GM23338 (cell line): ENCODE measurements at regions not wholly inside any gene's neighbourhood (a gene's known extent, or its start where the extent isn't known, plus 50 kb on each side); places are given as distances from the start of the nearest gene placed in this dataset.

Source experiments
- CREB1 ChIP-seq: fragments of 250-450 bp; sonication (Bioruptor Pico); IDR thresholded peaks from 2 replicates; pipeline ENCODE4 v1.5.0; 2020; ENCODE audit warnings: low read depth, mild to moderate bottlenecking, moderate library complexity
- EZH2 ChIP-seq: fragments of 200-600 bp; sonication (generic); IDR thresholded peaks from one replicate; pipeline ENCODE4 v1.8.0; 2017; ENCODE audit warnings: antibody characterized with exemption, mild to moderate bottlenecking, low read depth; ENCODE audit not compliant: unreplicated experiment
- EZH2phosphoT487 ChIP-seq: fragments of 200-600 bp; sonication (generic); IDR thresholded peaks from one replicate; pipeline ENCODE4 v1.8.1; 2018; ENCODE audit warnings: antibody characterized with exemption; ENCODE audit not compliant: unreplicated experiment
- POLR2AphosphoS5 ChIP-seq: IDR thresholded peaks from 2 replicates; pipeline ENCODE4 v1.6.1; 2016; ENCODE audit warnings: antibody characterized with exemption, low read depth
- TF ChIP-seq, protein P1 (sequence below), 2 experiments: fragments of 200-600 bp in 1 of 2; sonication (generic) in 1 of 2; conservative IDR thresholded peaks; 2 replicates each; pipeline versions ENCODE4 v1.5.1 to v1.6.1; 2016 to 2017; ENCODE audit warnings: antibody characterized with exemption in 2 of 2, low read depth in 2 of 2, mild to moderate bottlenecking in 2 of 2, moderate library complexity in 1 of 2
- TF ChIP-seq, protein P2 (sequence below): IDR thresholded peaks from one replicate; pipeline ENCODE4 v1.6.1; 2018; ENCODE audit warnings: antibody characterized with exemption; ENCODE audit not compliant: unreplicated experiment

DNA sequence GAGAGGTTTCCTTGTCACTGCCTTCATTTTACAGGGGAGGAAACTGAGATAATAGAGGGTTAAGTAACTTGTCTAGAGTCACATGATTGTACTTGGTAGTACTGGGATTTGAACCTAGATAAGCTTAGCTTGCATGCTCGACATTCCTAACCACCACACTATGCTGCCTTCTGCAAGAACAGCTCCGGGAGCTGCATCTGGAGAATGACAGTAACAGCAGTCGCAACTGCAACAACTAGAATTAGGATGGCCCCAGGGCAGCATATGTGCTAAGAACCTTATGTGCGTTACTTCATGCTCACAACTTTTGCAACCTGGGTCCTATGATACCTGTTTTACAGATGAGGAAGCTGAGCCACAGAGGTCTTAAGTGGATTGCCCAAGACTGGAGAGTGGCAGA is 89.5 kb upstream of the LCORL start:
- TF ChIP-seq, protein P1, sequence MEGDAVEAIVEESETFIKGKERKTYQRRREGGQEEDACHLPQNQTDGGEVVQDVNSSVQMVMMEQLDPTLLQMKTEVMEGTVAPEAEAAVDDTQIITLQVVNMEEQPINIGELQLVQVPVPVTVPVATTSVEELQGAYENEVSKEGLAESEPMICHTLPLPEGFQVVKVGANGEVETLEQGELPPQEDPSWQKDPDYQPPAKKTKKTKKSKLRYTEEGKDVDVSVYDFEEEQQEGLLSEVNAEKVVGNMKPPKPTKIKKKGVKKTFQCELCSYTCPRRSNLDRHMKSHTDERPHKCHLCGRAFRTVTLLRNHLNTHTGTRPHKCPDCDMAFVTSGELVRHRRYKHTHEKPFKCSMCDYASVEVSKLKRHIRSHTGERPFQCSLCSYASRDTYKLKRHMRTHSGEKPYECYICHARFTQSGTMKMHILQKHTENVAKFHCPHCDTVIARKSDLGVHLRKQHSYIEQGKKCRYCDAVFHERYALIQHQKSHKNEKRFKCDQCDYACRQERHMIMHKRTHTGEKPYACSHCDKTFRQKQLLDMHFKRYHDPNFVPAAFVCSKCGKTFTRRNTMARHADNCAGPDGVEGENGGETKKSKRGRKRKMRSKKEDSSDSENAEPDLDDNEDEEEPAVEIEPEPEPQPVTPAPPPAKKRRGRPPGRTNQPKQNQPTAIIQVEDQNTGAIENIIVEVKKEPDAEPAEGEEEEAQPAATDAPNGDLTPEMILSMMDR (conservative IDR thresholded peaks at IDR 0.05; ENCODE audit: low read depth in 2 of 2) = no peak
- TF ChIP-seq POLR2AphosphoS5 (no peak), CREB1 (no peak), EZH2phosphoT487 (no peak), EZH2 (no peak)
- TF ChIP-seq, protein P2, sequence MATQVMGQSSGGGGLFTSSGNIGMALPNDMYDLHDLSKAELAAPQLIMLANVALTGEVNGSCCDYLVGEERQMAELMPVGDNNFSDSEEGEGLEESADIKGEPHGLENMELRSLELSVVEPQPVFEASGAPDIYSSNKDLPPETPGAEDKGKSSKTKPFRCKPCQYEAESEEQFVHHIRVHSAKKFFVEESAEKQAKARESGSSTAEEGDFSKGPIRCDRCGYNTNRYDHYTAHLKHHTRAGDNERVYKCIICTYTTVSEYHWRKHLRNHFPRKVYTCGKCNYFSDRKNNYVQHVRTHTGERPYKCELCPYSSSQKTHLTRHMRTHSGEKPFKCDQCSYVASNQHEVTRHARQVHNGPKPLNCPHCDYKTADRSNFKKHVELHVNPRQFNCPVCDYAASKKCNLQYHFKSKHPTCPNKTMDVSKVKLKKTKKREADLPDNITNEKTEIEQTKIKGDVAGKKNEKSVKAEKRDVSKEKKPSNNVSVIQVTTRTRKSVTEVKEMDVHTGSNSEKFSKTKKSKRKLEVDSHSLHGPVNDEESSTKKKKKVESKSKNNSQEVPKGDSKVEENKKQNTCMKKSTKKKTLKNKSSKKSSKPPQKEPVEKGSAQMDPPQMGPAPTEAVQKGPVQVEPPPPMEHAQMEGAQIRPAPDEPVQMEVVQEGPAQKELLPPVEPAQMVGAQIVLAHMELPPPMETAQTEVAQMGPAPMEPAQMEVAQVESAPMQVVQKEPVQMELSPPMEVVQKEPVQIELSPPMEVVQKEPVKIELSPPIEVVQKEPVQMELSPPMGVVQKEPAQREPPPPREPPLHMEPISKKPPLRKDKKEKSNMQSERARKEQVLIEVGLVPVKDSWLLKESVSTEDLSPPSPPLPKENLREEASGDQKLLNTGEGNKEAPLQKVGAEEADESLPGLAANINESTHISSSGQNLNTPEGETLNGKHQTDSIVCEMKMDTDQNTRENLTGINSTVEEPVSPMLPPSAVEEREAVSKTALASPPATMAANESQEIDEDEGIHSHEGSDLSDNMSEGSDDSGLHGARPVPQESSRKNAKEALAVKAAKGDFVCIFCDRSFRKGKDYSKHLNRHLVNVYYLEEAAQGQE = no peak
